ENCODE measurements at regions not wholly inside any gene's neighbourhood (a gene's known extent, or its start where the extent isn't known, plus 50 kb on each side); places are given as distances from the start of the nearest gene placed in this dataset.

DNA sequence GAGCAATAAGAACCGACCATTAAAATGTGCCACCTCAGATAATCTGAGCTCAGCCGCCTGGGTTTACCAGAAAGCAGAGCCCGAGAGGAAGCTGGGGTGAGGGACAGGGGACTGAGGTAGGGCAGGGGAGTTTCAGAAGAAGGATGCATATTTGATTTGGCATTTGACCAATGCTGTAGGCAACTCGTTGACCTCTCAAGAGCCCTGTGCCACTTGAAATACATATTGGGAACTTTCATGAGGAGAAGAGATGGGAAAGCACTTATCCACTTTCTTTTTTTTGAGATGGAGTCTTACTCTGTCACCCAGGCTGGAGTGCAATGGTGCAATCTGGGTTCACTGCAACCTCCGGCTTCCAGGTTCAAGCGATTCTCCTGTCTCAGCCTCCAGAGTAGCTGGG, 148.4 kb upstream of the SPRED2 start:
- Histone ChIP-seq H3K4me1 (no peaks in the 10 kb centered on the region), H3K27ac (no peak overlapping the region), H3K9me3 (no peaks in the 10 kb centered on the region), H3K36me3 (no peaks in the 10 kb centered on the region), H3K4me3 (no peak overlapping the region), H3K27me3 (peaks cover 3% of the 10 kb centered on the region)
- intact Hi-C loops (cut with DNase I; ENCODE audit: low total_unique reads) (no loop called here), in situ Hi-C loops (cut with MboI; ENCODE audit: low pct_ligation_motif_present in 1 of 4, low pct_unique_long_range_greater_than_20kb in 1 of 4, low sequenced_read_pairs in 3 of 4) (no loop called here)
- TF ChIP-seq POLR2A (IDR thresholded peaks at IDR 0.05) (no peak), POLR2AphosphoS5 (IDR thresholded peaks at IDR 0.05) (no peak), EP300 (IDR thresholded peaks at IDR 0.05; ENCODE audit: low read depth) (no peak)
- TF ChIP-seq, protein P1, sequence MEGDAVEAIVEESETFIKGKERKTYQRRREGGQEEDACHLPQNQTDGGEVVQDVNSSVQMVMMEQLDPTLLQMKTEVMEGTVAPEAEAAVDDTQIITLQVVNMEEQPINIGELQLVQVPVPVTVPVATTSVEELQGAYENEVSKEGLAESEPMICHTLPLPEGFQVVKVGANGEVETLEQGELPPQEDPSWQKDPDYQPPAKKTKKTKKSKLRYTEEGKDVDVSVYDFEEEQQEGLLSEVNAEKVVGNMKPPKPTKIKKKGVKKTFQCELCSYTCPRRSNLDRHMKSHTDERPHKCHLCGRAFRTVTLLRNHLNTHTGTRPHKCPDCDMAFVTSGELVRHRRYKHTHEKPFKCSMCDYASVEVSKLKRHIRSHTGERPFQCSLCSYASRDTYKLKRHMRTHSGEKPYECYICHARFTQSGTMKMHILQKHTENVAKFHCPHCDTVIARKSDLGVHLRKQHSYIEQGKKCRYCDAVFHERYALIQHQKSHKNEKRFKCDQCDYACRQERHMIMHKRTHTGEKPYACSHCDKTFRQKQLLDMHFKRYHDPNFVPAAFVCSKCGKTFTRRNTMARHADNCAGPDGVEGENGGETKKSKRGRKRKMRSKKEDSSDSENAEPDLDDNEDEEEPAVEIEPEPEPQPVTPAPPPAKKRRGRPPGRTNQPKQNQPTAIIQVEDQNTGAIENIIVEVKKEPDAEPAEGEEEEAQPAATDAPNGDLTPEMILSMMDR (IDR thresholded peaks at IDR 0.05), result no peak
- no peak for DNase-seq
- WGBS, 2 donors (ENCODE audit: low coverage in 1 of 2), result 58 to 74% methylated on average over 4 to 6 of the region's 6 CpGs

DNA sequence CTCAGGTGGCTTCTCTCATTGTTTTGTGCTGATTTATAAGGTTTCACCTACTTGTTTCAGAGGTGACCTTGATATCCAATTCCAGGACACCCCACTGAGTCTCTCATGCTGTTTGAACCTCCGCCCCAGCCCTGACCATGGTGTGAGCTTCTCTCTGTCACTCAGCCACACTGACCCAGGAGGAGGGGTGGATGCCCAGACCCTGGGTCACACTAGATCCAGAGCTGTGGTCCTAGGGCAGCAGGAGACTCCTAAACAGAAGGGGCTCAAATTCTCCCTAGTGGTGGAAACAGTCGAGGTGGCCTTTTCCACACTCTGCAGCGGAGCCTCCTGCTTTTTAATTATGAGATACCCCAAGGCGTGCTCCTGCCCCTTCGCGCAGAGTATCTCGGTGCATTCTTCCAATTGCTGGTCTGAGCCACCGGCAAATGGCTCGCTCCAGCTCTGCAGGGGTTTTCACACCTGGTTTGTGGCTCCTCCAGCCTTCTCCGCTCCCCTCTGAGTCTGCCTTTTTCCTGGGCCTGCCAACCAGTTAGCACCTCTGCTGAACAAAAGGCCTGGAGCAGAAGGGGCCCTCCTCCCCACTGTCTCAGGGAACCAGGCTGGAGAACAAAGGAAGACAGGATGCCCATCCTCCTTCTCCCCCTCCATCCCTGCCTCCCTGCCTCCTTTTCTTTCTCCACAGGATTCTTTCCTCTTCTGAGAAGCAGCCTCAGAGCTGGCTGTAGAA, 147.3 kb upstream of the SPRED2 start:
- Histone ChIP-seq H3K27me3 (peaks cover 3% of the 10 kb centered on the region), H3K4me3 (no peak overlapping the region), H3K4me1 (no peaks in the 10 kb centered on the region), H3K9me3 (no peaks in the 10 kb centered on the region), H3K36me3 (no peaks in the 10 kb centered on the region), H3K27ac (no peak overlapping the region)
- TF ChIP-seq POLR2AphosphoS5 (IDR thresholded peaks at IDR 0.05), result no peak
- no peak for TF ChIP-seq POLR2A (IDR thresholded peaks at IDR 0.05)
- TF ChIP-seq, protein P1 (IDR thresholded peaks at IDR 0.05), result no peak
- TF ChIP-seq EP300 (IDR thresholded peaks at IDR 0.05; ENCODE audit: low read depth), result no peak
- 77% methylated on average over 10 of the region's 10 CpGs; no CpG with 5 or more reads in 1 of the 2 donors for WGBS, 2 donors (ENCODE audit: low coverage in 1 of 2)
- in situ Hi-C loops (cut with MboI; ENCODE audit: low pct_ligation_motif_present in 1 of 4, low pct_unique_long_range_greater_than_20kb in 1 of 4, low sequenced_read_pairs in 3 of 4), result no loop called here
- intact Hi-C loops (cut with DNase I; ENCODE audit: low total_unique reads), result no loop called here
- DNase-seq, result no peak

DNA sequence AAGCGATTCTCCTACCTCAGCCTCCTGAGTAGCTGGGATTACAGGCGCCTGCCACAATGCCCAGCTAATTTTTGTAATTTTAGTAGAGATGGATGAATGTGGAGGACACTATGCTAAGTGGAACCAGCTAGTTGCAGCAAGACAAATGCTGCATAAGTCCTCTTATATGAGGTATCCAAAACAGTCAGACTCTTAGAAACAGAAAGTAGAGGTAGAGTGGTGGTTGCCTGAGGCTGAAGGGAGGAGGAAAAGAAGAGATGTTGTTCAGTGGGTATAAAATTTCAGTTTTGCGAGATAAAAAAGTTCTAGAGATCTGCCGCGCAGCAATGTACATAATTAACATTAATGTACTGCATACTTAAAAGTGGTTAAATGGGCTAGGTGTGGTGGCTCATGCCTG, 145.3 kb upstream of the SPRED2 start:
- Histone ChIP-seq H3K27ac (no peak overlapping the region), H3K4me1 (peaks cover 0 to 2% (median 0%) of the 10 kb centered on the region in 4 donors), H3K4me3 (no peak overlapping the region), H3K36me3 (no peaks in the 10 kb centered on the region), H3K27me3 (peaks cover 3% of the 10 kb centered on the region), H3K9me3 (no peaks in the 10 kb centered on the region)
- TF ChIP-seq EP300 (IDR thresholded peaks at IDR 0.05; ENCODE audit: low read depth) (no peak), POLR2A (IDR thresholded peaks at IDR 0.05) (no peak), POLR2AphosphoS5 (IDR thresholded peaks at IDR 0.05) (no peak)
- TF ChIP-seq, protein P1 (IDR thresholded peaks at IDR 0.05), result no peak
- in situ Hi-C loops (cut with MboI; ENCODE audit: low pct_ligation_motif_present in 1 of 4, low pct_unique_long_range_greater_than_20kb in 1 of 4, low sequenced_read_pairs in 3 of 4) (no loop called here), intact Hi-C loops (cut with DNase I; ENCODE audit: low total_unique reads) (no loop called here)
- DNase-seq, result no peak
- 82 to 90% methylated on average over 3 to 5 of the region's 5 CpGs for WGBS, 2 donors (ENCODE audit: low coverage in 1 of 2)

DNA sequence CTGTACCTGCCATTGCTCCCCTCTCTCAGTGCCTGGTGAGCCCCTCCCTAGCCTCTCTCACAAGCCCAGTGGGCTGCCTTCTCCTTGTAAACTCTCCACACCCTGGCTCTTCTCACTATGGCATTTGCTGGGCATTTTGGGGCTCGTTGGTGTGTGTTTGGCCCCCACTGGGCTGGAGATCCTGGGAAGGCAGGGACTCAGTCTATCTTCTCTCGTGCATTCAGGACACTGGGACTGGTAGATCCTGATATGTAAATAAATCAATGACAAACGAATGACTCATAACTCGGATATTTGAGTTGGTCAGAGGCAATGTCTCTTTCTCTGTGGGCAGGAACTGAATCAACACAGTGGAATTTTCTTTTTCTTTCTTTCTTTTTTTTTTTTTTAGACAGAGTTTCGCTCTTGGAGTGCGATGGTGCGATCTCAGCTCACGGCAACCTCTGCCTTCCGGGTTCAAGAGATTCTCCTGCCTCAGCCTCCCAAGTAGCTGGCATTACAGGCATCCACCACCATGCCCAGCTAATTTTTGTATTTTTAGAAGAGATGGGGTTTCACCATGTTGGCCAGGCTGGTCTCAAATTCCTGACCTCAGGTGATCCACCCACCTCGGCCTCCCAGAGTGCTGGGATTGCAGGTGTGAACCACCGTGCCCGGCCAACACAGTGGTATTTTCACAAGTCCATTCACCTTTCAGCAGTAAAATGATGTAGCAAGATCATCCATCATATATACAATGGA, 144.6 kb upstream of the SPRED2 start:
- Histone ChIP-seq H3K9me3 (no peaks in the 10 kb centered on the region), H3K4me3 (no peak overlapping the region), H3K36me3 (no peaks in the 10 kb centered on the region), H3K27me3 (peaks cover 3% of the 10 kb centered on the region), H3K4me1 (peaks cover 0 to 2% (median 0%) of the 10 kb centered on the region in 4 donors), H3K27ac (no peak overlapping the region)
- 40 to 62% methylated on average over 5 to 12 of the region's 12 CpGs for WGBS, 2 donors (ENCODE audit: low coverage in 1 of 2)
- in situ Hi-C loops (cut with MboI; ENCODE audit: low pct_ligation_motif_present in 1 of 4, low pct_unique_long_range_greater_than_20kb in 1 of 4, low sequenced_read_pairs in 3 of 4), result no loop called here
- DNase-seq, result no peak
- intact Hi-C loops (cut with DNase I; ENCODE audit: low total_unique reads), result no loop called here
- TF ChIP-seq POLR2AphosphoS5 (IDR thresholded peaks at IDR 0.05) (no peak), POLR2A (IDR thresholded peaks at IDR 0.05) (no peak), EP300 (IDR thresholded peaks at IDR 0.05; ENCODE audit: low read depth) (no peak)
- TF ChIP-seq, protein P1 (IDR thresholded peaks at IDR 0.05), result no peak
